HEK293 (cell line): ENCODE measurements at regions not wholly inside any gene's neighbourhood (a gene's known extent, or its start where the extent isn't known, plus 50 kb on each side); places are given as distances from the start of the nearest gene placed in this dataset.

Experiments
- CTCF ChIA-PET: fragments of 350-600 bp; formaldehyde crosslinking; extraction: SDS; loops from one replicate; lab custom pipeline; 2021; ENCODE audit warnings: antibody characterized with exemption; lab: Yijun Ruan, JAX
- POLR2A ChIA-PET: fragments of 300-600 bp; formaldehyde crosslinking; extraction: SDS; loops from one replicate; lab custom pipeline; 2020; ENCODE audit warnings: antibody characterized with exemption, inconsistent platforms; lab: Yijun Ruan, JAX
- H3K27ac ChIP-seq: fragments of 200-500 bp; sonication (Bioruptor generic); 2 replicates; pipeline ENCODE4 v1.5.1; 2014; ENCODE audit warnings: low read depth, low read length, control low read depth, inconsistent platforms; ENCODE audit errors: extremely low read depth
- H3K36me3 ChIP-seq, 2 experiments: fragments of 200-500 bp in 1 of 2; sonication (Bioruptor generic) in 1 of 2; 1 replicate in 1 of 2; 2 replicates in 1 of 2; pipeline ENCODE4 v1.5.1; 2014 to 2017; ENCODE audit warnings: inconsistent platforms in 2 of 2, low read length in 2 of 2; ENCODE audit not compliant: control insufficient read depth in 2 of 2, insufficient read depth in 1 of 2
- H3K4me1 ChIP-seq: fragments of 200-500 bp; sonication (Bioruptor generic); 2 replicates; pipeline ENCODE4 v1.5.1; 2014; ENCODE audit warnings: mild to moderate bottlenecking, low read length, inconsistent platforms; ENCODE audit not compliant: control insufficient read depth, insufficient read depth
- H3K4me3 ChIP-seq: 2 replicates; pipeline ENCODE4 v1.5.1; 2011; ENCODE audit warnings: low read depth, mild to moderate bottlenecking, control low read depth, low read length, moderate library complexity
- H3K9me3 ChIP-seq: fragments of 200-500 bp; sonication (Bioruptor generic); 2 replicates; pipeline ENCODE4 v1.5.1; 2014; ENCODE audit warnings: low read depth, low read length, inconsistent platforms; ENCODE audit not compliant: control insufficient read depth, insufficient read depth
- KLF16 ChIP-seq: fragments of 450-650 bp; formaldehyde crosslinking; IDR thresholded peaks from 2 replicates; pipeline ENCODE4 v1.5.1; 2017; ENCODE audit warnings: missing biosample characterization, missing genetic modification characterization
- KLF8 ChIP-seq: fragments of 450-650 bp; formaldehyde crosslinking; IDR thresholded peaks from 2 replicates; pipeline ENCODE4 v1.5.1; 2016; ENCODE audit warnings: missing biosample characterization, missing genetic modification characterization
- MZF1 ChIP-seq: fragments of 450-650 bp; formaldehyde crosslinking; IDR thresholded peaks from 2 replicates; pipeline ENCODE4 v1.5.1; 2017; ENCODE audit warnings: missing biosample characterization, missing genetic modification characterization, borderline replicate concordance
- SCRT1 ChIP-seq: fragments of 450-650 bp; formaldehyde crosslinking; IDR thresholded peaks from 2 replicates; pipeline ENCODE4 v1.5.1; 2016; ENCODE audit warnings: missing biosample characterization, missing genetic modification characterization, borderline replicate concordance
- ZBTB11 ChIP-seq: fragments of 450-650 bp; formaldehyde crosslinking; conservative IDR thresholded peaks from 2 replicates; pipeline ENCODE4 v1.5.1; 2016; ENCODE audit warnings: low read depth, missing biosample characterization, missing genetic modification characterization
- ZBTB44 ChIP-seq: fragments of 450-650 bp; IDR thresholded peaks from 2 replicates; pipeline ENCODE4 v1.5.1; 2018; ENCODE audit warnings: missing biosample characterization, mild to moderate bottlenecking, missing genetic modification characterization
- ZBTB49 ChIP-seq: fragments of 450-650 bp; formaldehyde crosslinking; IDR thresholded peaks from 2 replicates; pipeline ENCODE4 v1.5.1; 2016; ENCODE audit warnings: missing biosample characterization, missing genetic modification characterization, low read depth
- ZFP3 ChIP-seq: fragments of 450-650 bp; formaldehyde crosslinking; IDR thresholded peaks from 2 replicates; pipeline ENCODE4 v1.5.1; 2016; ENCODE audit warnings: low read depth, missing biosample characterization, missing genetic modification characterization
- ZNF112 ChIP-seq: fragments of 450-650 bp; formaldehyde crosslinking; IDR thresholded peaks from 2 replicates; pipeline ENCODE4 v1.5.0; 2017; ENCODE audit warnings: missing biosample characterization, missing genetic modification characterization
- ZNF169 ChIP-seq: fragments of 450-650 bp; formaldehyde crosslinking; IDR thresholded peaks from 2 replicates; pipeline ENCODE4 v1.5.1; 2016; ENCODE audit warnings: missing biosample characterization, missing genetic modification characterization
- ZNF248 ChIP-seq: fragments of 450-650 bp; formaldehyde crosslinking; IDR thresholded peaks from 2 replicates; pipeline ENCODE4 v1.5.1; 2017; ENCODE audit warnings: missing biosample characterization, missing genetic modification characterization
- ZNF280D ChIP-seq: fragments of 450-650 bp; formaldehyde crosslinking; IDR thresholded peaks from 2 replicates; pipeline ENCODE4 v1.5.1; 2016; ENCODE audit warnings: missing biosample characterization, missing genetic modification characterization
- ZNF302 ChIP-seq: fragments of 450-650 bp; formaldehyde crosslinking; IDR thresholded peaks from 2 replicates; pipeline ENCODE4 v1.5.1; 2016; ENCODE audit warnings: missing biosample characterization, missing genetic modification characterization, low read depth
- ZNF341 ChIP-seq: fragments of 450-650 bp; formaldehyde crosslinking; IDR thresholded peaks from 2 replicates; pipeline ENCODE4; 2016; ENCODE audit warnings: low read depth, missing biosample characterization, missing genetic modification characterization
- ZNF362 ChIP-seq: fragments of 450-650 bp; formaldehyde crosslinking; IDR thresholded peaks from 2 replicates; pipeline ENCODE4 v1.5.1; 2016; ENCODE audit warnings: missing biosample characterization, missing genetic modification characterization
- ZNF426 ChIP-seq: fragments of 450-650 bp; formaldehyde crosslinking; IDR thresholded peaks from 2 replicates; pipeline ENCODE4 v1.5.1; 2017; ENCODE audit warnings: missing biosample characterization, missing genetic modification characterization, mild to moderate bottlenecking, inconsistent platforms, moderate library complexity
- ZNF501 ChIP-seq: fragments of 450-650 bp; formaldehyde crosslinking; IDR thresholded peaks from 2 replicates; pipeline ENCODE4 v1.5.1; 2016; ENCODE audit warnings: missing biosample characterization, missing genetic modification characterization
- ZNF514 ChIP-seq: fragments of 450-650 bp; formaldehyde crosslinking; IDR thresholded peaks from 2 replicates; pipeline ENCODE4 v1.5.1; 2016; ENCODE audit warnings: missing biosample characterization, missing genetic modification characterization
- ZNF624 ChIP-seq: fragments of 450-650 bp; formaldehyde crosslinking; IDR thresholded peaks from 2 replicates; pipeline ENCODE4 v1.5.1; 2017; ENCODE audit warnings: missing biosample characterization, missing genetic modification characterization
- ZNF768 ChIP-seq: fragments of 450-650 bp; formaldehyde crosslinking; IDR thresholded peaks from 2 replicates; pipeline ENCODE4 v1.5.1; 2018; ENCODE audit warnings: missing biosample characterization, mild to moderate bottlenecking, missing genetic modification characterization
- ZSCAN16 ChIP-seq: fragments of 450-650 bp; formaldehyde crosslinking; IDR thresholded peaks from 2 replicates; pipeline ENCODE4 v1.5.1; 2016; ENCODE audit warnings: missing biosample characterization, missing genetic modification characterization

GRCh38 chr3:28923994-28924393 lies 356.9 kb upstream of the RBMS3 start:
- no peaks in the 10 kb centered on the region for H3K4me1 ChIP-seq
- POLR2A ChIA-PET = no interaction called here
- CTCF ChIA-PET = no interaction called here
- TF ChIP-seq ZNF169 = no peak
- no peak for TF ChIP-seq ZNF248 (tag by site-specific recombination)
- TF ChIP-seq ZNF112 (tag by site-specific recombination) = no peak
- TF ChIP-seq KLF8 (tag by site-specific recombination) = no peak
- TF ChIP-seq SCRT1 = no peak
- TF ChIP-seq KLF16 (tag by site-specific recombination) = no peak
- TF ChIP-seq ZNF280D (tag by site-specific recombination) = no peak
- TF ChIP-seq ZNF501 = no peak
- no peak for TF ChIP-seq ZFP3 (tag by site-specific recombination)
- TF ChIP-seq, all 188 proteins: peak for 0
- Histone ChIP-seq H3K27ac (no peak overlapping the region), H3K36me3 (no peaks in the 10 kb centered on the region), H3K4me3 (no peak overlapping the region), H3K9me3 (no peaks in the 10 kb centered on the region)

GRCh38 chr3:28924744-28925360 lies 356.0 kb upstream of the RBMS3 start:
- Histone ChIP-seq H3K36me3 (no peaks in the 10 kb centered on the region), H3K9me3 (no peaks in the 10 kb centered on the region), H3K27ac (no peak overlapping the region), H3K4me1 (no peaks in the 10 kb centered on the region), H3K4me3 (no peak overlapping the region)
- TF ChIP-seq ZNF624 (tag by site-specific recombination) = no peak
- TF ChIP-seq ZSCAN16 (tag by site-specific recombination) = no peak
- no peak for TF ChIP-seq ZBTB49 (tag by site-specific recombination)
- TF ChIP-seq ZNF426 (tag by site-specific recombination) = no peak
- no peak for TF ChIP-seq ZNF362 (tag by site-specific recombination)
- ChIA-PET POLR2A (no interaction called here), CTCF (no interaction called here)

- ChIA-PET CTCF (no interaction called here), POLR2A (no interaction called here)
- TF ChIP-seq ZNF768 (tag by site-specific recombination) = no peak
- no peak for TF ChIP-seq ZNF341
- no peak for TF ChIP-seq ZNF302 (tag by site-specific recombination)
- TF ChIP-seq ZBTB44 = no peak
- TF ChIP-seq ZBTB11 (tag by site-specific recombination) = no peak
- no peak for TF ChIP-seq ZNF514
- TF ChIP-seq MZF1 (tag by site-specific recombination) = no peak
- H3K27ac ChIP-seq = no peak overlapping the region
- H3K9me3 ChIP-seq = no peaks in the 10 kb centered on the region
- no peak overlapping the region for H3K4me3 ChIP-seq
- H3K4me1 ChIP-seq = no peaks in the 10 kb centered on the region
- H3K36me3 ChIP-seq = no peaks in the 10 kb centered on the region
Measured at GRCh38 chr3:28933337-28933736, 347.5 kb upstream of the RBMS3 start.
